Esophagus squamous epithelium (tissue), 4 donors: ENCODE measurements at regions not wholly inside any gene's neighbourhood (a gene's known extent, or its start where the extent isn't known, plus 50 kb on each side); places are given as distances from the start of the nearest gene placed in this dataset.

Source experiments
- CTCF ChIP-seq, 6 experiments: fragments of 450-650 bp in 4 of 6; fragments of 200-600 bp in 2 of 6; sonication (generic) in 2 of 6; IDR thresholded peaks; one replicate each; pipeline ENCODE4 v1.5.1; 2016 to 2019; ENCODE audit warnings: antibody characterized with exemption in 6 of 6, mild to moderate bottlenecking in 4 of 6, moderate library complexity in 4 of 6
- POLR2A ChIP-seq, 4 donors: fragments of 450-650 bp; IDR thresholded peaks; one replicate each; pipeline ENCODE4 v1.6.1; 2017; ENCODE audit warnings: antibody characterized with exemption in 4 of 4, mild to moderate bottlenecking in 4 of 4, moderate library complexity in 3 of 4

GRCh38 chr2:80869858-80870438 is 565.4 kb upstream of the LRRTM1 start:
- no peak for TF ChIP-seq CTCF (IDR thresholded peaks at IDR 0.05)
- no peak for TF ChIP-seq POLR2A (IDR thresholded peaks at IDR 0.05)
